Thymus (tissue), 11 donors: ENCODE measurements at regions not wholly inside any gene's neighbourhood (a gene's known extent, or its start where the extent isn't known, plus 50 kb on each side); places are given as distances from the start of the nearest gene placed in this dataset.

Experiments
- DNase-seq, 9 donors: peaks; one replicate each; pipeline ENCODE4 v3.0.0-alpha.2; 2013; ENCODE audit warnings: low spot score in 9 of 9, low read depth in 6 of 9, missing footprints in 1 of 9
- H3K27ac ChIP-seq, 2 donors: one replicate each; pipeline ENCODE4 v1.5.1; 2013; ENCODE audit warnings: control low read depth in 1 of 2, low read depth in 1 of 2, low read length in 1 of 2, mild to moderate bottlenecking in 1 of 2, moderate library complexity in 1 of 2
- H3K27me3 ChIP-seq, 2 donors: one replicate each; pipeline ENCODE4 v1.5.1; 2013; ENCODE audit warnings: low read length in 1 of 2; ENCODE audit not compliant: control insufficient read depth in 2 of 2, insufficient read depth in 1 of 2
- H3K36me3 ChIP-seq, 2 donors: one replicate each; pipeline ENCODE4 v1.5.1; 2013; ENCODE audit warnings: low read length in 1 of 2, mild to moderate bottlenecking in 1 of 2, moderate library complexity in 1 of 2; ENCODE audit not compliant: control insufficient read depth in 2 of 2, insufficient read depth in 2 of 2
- H3K4me1 ChIP-seq, 2 donors: one replicate each; pipeline ENCODE4 v1.5.1; 2013; ENCODE audit warnings: low read length in 2 of 2; ENCODE audit not compliant: control insufficient read depth in 2 of 2, insufficient read depth in 2 of 2
- H3K4me3 ChIP-seq, 2 donors: one replicate each; pipeline ENCODE4 v1.5.1; 2013; ENCODE audit warnings: low read length in 2 of 2, control low read depth in 1 of 2, mild to moderate bottlenecking in 1 of 2
- H3K9me3 ChIP-seq, 2 donors: one replicate each; pipeline ENCODE4 v1.5.1; 2013; ENCODE audit warnings: low read length in 1 of 2, mild to moderate bottlenecking in 1 of 2; ENCODE audit not compliant: control insufficient read depth in 2 of 2, insufficient read depth in 1 of 2
- WGBS: extraction: QIAGEN DNeasy Blood & Tissue Kit; methylation state at CpG from one replicate; pipeline ENCODE4 v1.1.7; 2013; 5-methylcytosine and 5-hydroxymethylcytosine counted together
- donor health status: healthy.

GRCh38 chr4:89610236-89610635, 226.7 kb downstream of the SNCA start:
- no peaks in the 10 kb centered on the region for H3K4me1 ChIP-seq
- DNase-seq = no peak
- no peak overlapping the region for H3K27ac ChIP-seq
- no peak overlapping the region for H3K4me3 ChIP-seq
- WGBS = 95% methylated on average over 4 of the region's 4 CpGs
- H3K9me3 ChIP-seq = no peaks in the 10 kb centered on the region
- H3K36me3 ChIP-seq = no peaks in the 10 kb centered on the region
- H3K27me3 ChIP-seq = no peaks in the 10 kb centered on the region

GRCh38 chr4:89609756-89610155, 227.2 kb downstream of the SNCA start:
- Histone ChIP-seq H3K9me3 (no peaks in the 10 kb centered on the region), H3K27ac (no peak overlapping the region), H3K4me3 (no peak overlapping the region), H3K4me1 (no peaks in the 10 kb centered on the region), H3K36me3 (no peaks in the 10 kb centered on the region), H3K27me3 (no peaks in the 10 kb centered on the region)
- no peak for DNase-seq
- 98% methylated on average over 5 of the region's 5 CpGs for WGBS

- WGBS = 98% methylated on average over 6 of the region's 6 CpGs
- no peak overlapping the region for H3K27ac ChIP-seq
- H3K9me3 ChIP-seq = no peaks in the 10 kb centered on the region
- H3K27me3 ChIP-seq = no peaks in the 10 kb centered on the region
- H3K4me3 ChIP-seq = no peak overlapping the region
- H3K36me3 ChIP-seq = no peaks in the 10 kb centered on the region
- DNase-seq = no peak
- H3K4me1 ChIP-seq = no peaks in the 10 kb centered on the region
Measured at GRCh38 chr4:89604951-89605350, 232.0 kb downstream of the SNCA start.

GRCh38 chr4:89599026-89599425, 237.9 kb downstream of the SNCA start:
- no peak for DNase-seq
- no peak overlapping the region for H3K27ac ChIP-seq
- no peaks in the 10 kb centered on the region for H3K36me3 ChIP-seq
- H3K4me3 ChIP-seq = no peak overlapping the region
- no peaks in the 10 kb centered on the region for H3K4me1 ChIP-seq
- no peaks in the 10 kb centered on the region for H3K27me3 ChIP-seq
- no peaks in the 10 kb centered on the region for H3K9me3 ChIP-seq

- peak in 2 of 9 donors; percentile 18 to 32 for DNase-seq
- Histone ChIP-seq H3K36me3 (no peaks in the 10 kb centered on the region), H3K27me3 (no peaks in the 10 kb centered on the region), H3K4me3 (no peak overlapping the region), H3K27ac (no peak overlapping the region), H3K4me1 (no peaks in the 10 kb centered on the region), H3K9me3 (no peaks in the 10 kb centered on the region)
- WGBS = 90% methylated on average over 1 of the region's 1 CpG
Measured at GRCh38 chr4:89598602-89599001, 238.4 kb downstream of the SNCA start.

- H3K27ac ChIP-seq = no peak overlapping the region
- no peaks in the 10 kb centered on the region for H3K36me3 ChIP-seq
- no peaks in the 10 kb centered on the region for H3K4me1 ChIP-seq
- no peak overlapping the region for H3K4me3 ChIP-seq
- DNase-seq = no peak
- WGBS = 97% methylated on average over 6 of the region's 6 CpGs
- no peaks in the 10 kb centered on the region for H3K9me3 ChIP-seq
- H3K27me3 ChIP-seq = no peaks in the 10 kb centered on the region
Measured at GRCh38 chr4:89595125-89595789, 241.7 kb downstream of the SNCA start.

GRCh38 chr4:89590128-89590527, 246.8 kb downstream of the SNCA start:
- no peaks in the 10 kb centered on the region for H3K36me3 ChIP-seq
- 95% methylated on average over 2 of the region's 2 CpGs for WGBS
- H3K27me3 ChIP-seq = no peaks in the 10 kb centered on the region
- no peaks in the 10 kb centered on the region for H3K9me3 ChIP-seq
- H3K4me3 ChIP-seq = no peak overlapping the region
- no peak for DNase-seq
- H3K27ac ChIP-seq = no peak overlapping the region
- no peaks in the 10 kb centered on the region for H3K4me1 ChIP-seq

GRCh38 chr4:89588421-89588820, 248.5 kb downstream of the SNCA start:
- Histone ChIP-seq H3K27me3 (no peaks in the 10 kb centered on the region), H3K36me3 (no peaks in the 10 kb centered on the region), H3K9me3 (no peaks in the 10 kb centered on the region), H3K27ac (no peak overlapping the region), H3K4me3 (no peak overlapping the region), H3K4me1 (no peaks in the 10 kb centered on the region)
- no peak for DNase-seq
- 91% methylated on average over 1 of the region's 1 CpG for WGBS

GRCh38 chr4:89587364-89587763, 249.6 kb downstream of the SNCA start:
- Histone ChIP-seq H3K9me3 (no peaks in the 10 kb centered on the region), H3K36me3 (no peaks in the 10 kb centered on the region), H3K4me1 (no peaks in the 10 kb centered on the region), H3K27ac (no peak overlapping the region), H3K4me3 (no peak overlapping the region), H3K27me3 (no peaks in the 10 kb centered on the region)
- DNase-seq = no peak
- WGBS = 90% methylated on average over 2 of the region's 2 CpGs

GRCh38 chr4:89586864-89587263, 250.1 kb downstream of the SNCA start:
- H3K27me3 ChIP-seq = no peaks in the 10 kb centered on the region
- no peak for DNase-seq
- H3K27ac ChIP-seq = no peak overlapping the region
- H3K4me3 ChIP-seq = no peak overlapping the region
- H3K9me3 ChIP-seq = no peaks in the 10 kb centered on the region
- no peaks in the 10 kb centered on the region for H3K4me1 ChIP-seq
- no peaks in the 10 kb centered on the region for H3K36me3 ChIP-seq
- 87% methylated on average over 2 of the region's 2 CpGs for WGBS
